Kidney glomerular epithelial cell (primary cell): ENCODE measurements at regions not wholly inside any gene's neighbourhood (a gene's known extent, or its start where the extent isn't known, plus 50 kb on each side); places are given as distances from the start of the nearest gene placed in this dataset.
A peak's percentile ranks its signal among the peaks of the same experiment; 100 is the strongest.

ENCODE experiments used
- DNase-seq: peaks from one replicate; lab custom pipeline; 2025; lab: John Stamatoyannopoulos, UW

DNA sequence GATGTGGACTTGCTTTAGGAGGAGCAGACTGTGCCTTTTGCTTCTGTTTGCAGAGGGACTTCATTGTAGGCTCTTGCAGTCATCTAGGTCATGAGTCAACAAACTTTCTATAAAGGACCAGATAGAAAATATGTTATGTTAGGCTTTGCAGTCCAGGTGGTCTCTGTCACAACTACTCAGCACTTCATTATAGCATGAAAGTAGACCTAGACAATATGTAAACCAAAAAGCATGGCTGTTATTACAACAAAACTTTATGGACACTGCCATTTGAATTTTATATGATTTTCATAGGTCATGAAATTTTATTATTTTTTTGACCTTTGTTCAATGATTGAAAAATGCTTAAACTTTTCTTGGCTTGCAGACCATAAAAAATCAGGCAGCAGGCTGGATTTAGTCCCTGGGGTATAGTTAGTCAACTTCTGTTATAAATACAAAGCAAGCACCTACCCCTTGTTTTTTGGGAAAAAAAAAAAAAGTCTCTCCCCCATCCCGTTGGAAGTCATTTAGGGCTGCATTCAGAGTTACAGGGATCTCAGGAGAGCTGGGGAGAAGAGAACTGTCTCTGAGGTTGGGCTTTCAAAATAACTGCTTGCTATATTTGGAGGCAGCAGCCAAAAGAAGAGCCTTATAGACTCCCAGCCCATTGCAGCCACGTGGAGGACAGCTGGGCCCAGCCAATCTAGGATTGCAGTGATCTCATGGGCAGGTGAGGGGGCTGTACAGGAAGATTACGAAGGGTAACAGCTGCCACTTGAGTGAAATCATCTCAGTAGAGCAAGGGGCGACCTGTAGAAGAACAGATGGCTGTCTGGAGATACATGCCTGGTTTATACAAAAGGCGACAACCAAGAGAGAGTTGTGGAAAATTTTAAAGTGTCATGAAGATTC, 136.6 kb upstream of the TNC start:
- DNase-seq, result no peak

DNA sequence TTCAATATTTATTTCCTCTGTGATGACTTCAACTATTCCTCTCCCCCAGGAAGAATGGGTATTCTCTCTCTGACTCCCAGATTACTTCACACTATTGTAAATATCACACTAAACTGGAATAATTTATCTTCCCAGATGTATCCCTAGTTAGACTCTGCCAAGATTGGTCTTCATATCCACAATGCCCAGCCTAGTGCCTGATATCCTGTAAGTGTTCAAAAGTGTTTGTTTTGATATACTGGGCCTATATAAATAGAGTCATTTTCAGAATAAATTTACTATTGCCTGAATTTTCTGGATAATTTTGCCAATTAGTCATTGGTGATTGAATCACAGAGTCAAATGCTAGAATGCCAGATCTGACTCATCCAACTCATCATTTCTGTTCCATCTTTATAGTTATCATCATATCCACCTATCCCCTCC, 143.7 kb upstream of the TNC start:
- peak; percentile 60 for DNase-seq

- DNase-seq, result peak; percentile 94
Observed at GRCh38 chr9:115262477-115262876, 144.5 kb upstream of the TNC start.

- DNase-seq, result peak; percentile 25
Observed at GRCh38 chr9:115262952-115263351, 145.0 kb upstream of the TNC start.

DNA sequence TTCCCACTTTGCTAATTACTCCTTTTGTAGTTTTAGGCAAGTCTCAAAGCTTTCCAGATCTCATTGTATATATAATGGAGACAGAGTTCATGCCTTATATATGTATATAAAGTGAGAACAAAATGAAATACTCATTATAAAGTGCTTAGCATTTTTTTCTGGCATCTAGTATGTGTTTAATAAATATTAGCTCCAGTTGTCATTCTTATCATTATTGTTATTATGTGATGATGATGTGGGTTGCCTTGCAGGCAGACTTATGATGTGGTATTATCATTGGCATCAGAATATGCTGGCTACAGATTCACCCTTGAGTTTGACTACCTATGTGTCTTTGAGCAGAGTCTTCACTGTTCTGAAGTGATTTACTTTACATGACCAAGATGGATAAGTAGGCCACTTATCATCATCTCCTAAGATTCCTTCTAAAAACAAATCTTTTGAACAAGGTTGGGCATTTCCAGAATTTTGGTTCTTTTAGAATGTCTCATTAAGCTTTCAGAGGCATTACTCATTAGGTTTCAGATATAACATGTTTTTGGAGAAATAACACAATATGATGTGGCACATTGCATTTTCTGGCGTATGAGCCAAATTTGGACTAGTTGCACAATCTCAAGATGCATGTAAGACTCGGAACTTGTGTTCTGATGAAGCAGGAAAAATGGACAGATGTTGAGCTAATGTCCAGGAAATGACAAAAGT, 145.6 kb upstream of the TNC start:
- no peak for DNase-seq

GRCh38 chr9:115264313-115264712, 146.4 kb upstream of the TNC start:
- DNase-seq, result no peak

DNA sequence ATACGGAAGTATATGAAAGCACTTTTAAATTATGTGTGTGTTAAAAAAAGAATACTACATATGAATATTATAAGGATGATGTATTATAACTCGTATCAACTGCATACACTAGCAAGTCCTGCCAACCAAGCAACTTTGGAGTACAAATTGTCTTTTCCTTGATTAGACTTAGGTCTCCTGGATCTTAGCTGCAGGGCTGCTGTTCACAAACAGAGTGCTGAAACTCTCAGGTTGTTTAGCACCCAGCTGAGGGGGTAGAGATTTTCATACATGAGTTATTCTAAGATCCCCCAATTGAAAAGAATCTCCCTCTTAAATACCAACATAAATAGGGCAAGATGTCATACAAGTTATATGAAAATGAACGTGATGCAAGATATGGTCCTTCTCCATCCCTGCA, 149.8 kb upstream of the TNC start:
- no peak for DNase-seq

- no peak for DNase-seq
Observed at GRCh38 chr9:115275753-115276152, 157.8 kb upstream of the TNC start.

DNA sequence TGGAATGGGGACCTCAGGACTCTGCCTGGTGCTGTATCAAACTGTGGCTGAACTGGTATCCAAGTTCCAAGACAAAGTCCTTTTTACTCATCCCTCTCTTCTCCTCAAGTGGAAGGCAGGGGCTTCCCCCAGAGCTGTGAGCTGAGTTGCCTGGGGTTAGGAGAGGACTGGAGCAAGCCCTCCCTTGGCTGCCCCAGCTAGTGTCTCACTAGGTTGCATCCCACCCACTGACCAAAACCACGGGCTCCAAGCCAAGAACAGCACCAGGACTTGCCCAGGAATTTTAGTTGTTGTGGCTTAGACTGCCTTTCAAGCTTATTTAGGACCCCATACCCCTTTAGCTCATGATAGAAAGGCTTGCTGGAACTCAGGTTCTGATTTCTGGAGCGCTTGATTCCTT, 158.7 kb upstream of the TNC start:
- peak; percentile 30 for DNase-seq

DNA sequence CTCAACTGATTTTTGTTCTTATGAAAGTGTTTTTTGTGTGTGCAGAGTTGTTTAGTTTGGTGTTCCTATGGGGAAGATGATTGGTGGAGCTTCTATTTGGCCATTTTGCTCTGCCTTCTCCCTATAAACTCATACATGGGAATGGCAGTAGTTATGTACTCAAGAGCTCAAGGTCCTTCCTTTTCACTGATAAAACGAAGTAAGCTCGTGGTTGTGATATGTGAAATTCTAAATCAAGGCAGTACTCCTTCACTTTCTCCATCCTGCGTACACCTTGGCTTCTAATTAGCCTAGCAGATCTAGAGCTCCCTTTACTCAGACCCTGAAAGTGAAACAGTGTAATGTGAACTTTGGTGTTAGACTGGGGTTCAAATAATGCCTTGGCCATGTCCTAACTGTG, 159.3 kb upstream of the TNC start:
- DNase-seq, result no peak

GRCh38 chr9:115278326-115279035, 160.5 kb upstream of the TNC start:
- no peak for DNase-seq

DNA sequence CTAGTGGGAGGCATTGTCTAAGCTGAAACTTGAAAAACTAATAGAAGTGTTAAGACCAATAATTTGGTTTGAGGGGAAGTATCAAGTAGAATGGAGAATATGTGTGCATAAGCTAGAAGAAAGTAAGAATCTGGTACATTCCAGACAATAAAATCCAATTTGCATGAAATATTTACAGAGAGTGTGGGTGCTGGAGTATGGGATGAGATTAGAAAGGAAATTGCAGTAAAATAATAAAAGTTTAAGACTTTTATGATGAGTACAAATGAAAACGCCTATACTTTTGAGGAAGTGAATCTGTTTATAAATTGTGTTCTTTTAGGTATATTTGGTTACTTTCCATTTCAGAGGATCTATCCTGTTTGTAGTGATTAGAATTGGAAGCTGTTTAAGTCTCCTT, 165.4 kb upstream of the TNC start:
- no peak for DNase-seq

DNA sequence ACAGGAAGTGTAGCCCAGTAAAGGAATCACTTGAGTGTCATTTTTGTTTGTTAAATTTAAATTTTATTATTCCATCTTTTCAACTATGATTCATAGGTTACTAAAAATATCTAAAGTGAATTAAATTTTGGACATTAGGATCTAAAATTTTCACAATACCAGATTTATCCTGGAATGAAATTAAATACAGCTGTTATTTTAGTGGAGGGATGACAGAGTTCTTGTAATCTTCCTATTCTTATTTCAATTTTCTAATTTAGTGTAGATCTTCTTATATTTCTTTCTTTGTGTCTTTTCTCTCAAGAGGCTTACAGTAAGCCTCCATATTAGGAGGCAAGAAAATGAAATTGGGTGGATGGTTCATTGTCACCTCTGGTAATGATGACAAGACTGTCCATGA, 167.9 kb upstream of the TNC start:
- no peak for DNase-seq

DNA sequence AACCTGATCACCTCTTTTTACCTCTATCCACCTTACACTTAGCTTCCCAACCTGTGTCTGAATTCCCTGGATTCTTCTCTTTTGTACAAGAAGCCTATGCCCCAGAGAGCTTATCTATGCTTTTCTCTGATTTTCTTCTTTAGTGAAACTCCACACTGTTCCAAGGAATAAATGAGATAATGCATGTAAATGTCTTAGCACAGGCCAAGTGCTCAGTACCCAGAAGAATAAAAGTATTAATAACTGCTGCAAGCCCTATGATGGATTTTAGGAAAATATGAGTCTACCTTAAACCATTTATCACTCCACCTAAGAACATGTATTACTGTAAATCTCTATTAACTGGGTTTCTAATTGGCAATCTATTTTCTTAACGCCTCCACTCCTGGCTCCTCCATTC, 168.5 kb upstream of the TNC start:
- DNase-seq, result no peak

- DNase-seq, result peak; percentile 44
Observed at GRCh38 chr9:115289757-115290208, 171.8 kb upstream of the TNC start.

DNA sequence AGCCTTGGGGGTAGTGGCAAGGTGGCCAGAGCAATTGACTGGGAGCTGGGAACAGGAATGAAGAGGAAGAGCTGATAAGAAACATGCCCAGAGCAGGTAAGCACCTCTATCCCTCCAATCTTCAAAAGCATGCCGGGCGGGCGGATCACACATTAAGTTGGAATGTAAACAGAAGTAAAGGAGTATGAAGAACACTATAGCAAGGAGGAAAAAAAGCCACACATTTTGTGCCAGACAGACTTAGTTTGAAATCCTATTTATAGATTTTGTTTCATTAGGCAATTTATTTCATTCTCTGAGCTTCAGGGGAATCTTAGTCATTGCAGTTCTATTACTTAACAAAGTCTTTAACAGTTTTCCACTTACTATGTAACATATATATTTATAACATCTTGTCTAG, 173.9 kb upstream of the TNC start:
- DNase-seq, result no peak

- no peak for DNase-seq
Observed at GRCh38 chr9:115292584-115293279, 174.8 kb upstream of the TNC start.

DNA sequence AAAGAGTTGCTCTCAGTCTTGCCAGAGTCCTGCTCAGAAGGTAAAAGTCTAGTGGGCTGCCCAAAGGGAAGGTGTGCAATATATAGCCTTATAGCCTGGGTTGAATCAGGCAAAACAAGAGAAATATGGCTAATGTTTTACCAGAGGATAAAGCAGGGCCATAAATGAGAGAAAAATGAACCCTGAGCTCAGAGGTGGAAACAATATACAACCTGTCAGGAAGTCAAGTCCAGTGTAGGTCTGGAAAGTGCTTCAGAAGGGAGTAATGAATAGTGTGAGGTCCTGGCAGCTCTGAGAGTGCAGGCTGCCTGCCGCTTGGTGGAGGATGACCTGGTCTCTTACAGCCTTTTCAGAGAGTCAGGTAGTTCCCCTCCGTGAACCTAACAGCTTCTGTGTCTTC, 177.8 kb upstream of the TNC start:
- DNase-seq, result no peak

DNA sequence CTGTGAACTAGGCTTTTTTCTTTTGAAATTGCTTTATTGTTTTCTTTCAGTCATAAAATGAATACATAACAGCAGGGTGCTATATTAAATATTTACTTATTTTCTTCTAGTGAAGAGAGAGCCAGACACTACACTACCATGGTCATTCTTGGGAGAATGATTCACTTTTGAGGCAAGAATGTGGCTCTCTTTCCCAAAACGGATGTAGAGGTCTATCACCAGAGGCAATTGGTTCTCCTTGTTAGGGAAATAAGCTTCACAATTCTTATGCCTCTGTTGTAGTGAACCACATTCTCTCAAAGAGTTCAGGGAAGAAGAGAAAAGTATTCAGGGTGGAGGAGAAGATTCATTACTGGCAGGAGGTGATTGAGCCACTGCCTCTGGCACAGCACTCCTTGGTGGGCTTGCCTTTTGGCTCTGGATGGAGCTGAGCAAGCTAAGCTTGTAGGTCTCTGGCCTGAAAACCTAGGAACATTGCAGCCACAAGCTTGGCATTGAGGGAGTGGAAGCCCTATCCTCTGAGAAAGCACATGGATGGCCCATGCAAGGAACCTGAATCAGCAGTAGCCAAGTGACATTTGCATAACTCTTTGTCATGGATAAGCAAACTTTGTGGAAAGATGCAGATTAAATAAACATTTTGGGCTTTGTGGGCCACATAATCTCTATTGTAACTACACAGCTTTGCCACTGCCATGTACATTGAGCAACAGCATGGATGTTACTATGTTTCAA, 179.0 kb upstream of the TNC start:
- no peak for DNase-seq

DNA sequence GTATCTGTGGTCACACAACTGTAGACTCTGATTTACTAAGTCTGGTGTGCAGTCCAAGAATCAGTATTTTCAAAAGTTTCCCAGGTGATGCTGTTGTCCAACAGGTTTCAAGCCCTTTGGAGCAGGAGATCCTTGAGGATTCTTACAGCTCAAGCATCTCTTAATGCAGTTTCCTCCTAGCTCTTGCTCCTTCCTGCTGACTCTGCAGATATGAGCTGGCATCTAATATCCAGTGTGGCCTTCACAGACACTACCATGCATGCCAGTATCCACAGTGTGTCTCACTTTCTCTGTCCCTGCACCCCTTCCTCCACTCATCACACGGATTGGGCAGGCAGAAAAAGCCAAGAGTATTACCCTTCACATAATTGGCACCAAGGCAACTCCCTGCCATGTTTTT, 182.2 kb upstream of the TNC start:
- DNase-seq, result no peak

DNA sequence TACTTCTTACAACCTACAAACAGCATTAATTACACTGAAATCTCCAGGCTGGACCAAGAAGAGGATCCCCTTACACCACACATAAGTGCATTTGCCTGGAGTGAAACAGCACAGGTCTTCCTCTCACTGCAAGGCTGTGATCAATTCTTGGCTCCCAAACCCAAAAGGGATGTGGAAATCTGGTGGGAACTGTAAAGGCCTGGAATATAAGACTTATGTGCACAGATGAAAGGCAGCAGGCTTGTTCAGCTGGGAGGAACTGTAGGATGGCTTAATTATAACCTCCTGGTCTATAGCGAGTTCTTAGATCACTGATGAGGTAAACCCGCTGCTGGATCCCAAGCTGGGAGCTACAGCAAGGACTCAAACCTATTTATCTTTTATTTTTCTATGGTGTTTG, 182.9 kb upstream of the TNC start:
- DNase-seq, result no peak
